WERI-Rb-1 (cell line): ENCODE measurements at regions not wholly inside any gene's neighbourhood (a gene's known extent, or its start where the extent isn't known, plus 50 kb on each side); places are given as distances from the start of the nearest gene placed in this dataset.

Experiments
- DNase-seq: peaks from one replicate; pipeline ENCODE4 v3.0.0-alpha.2; 2020
- H3K27ac ChIP-seq: fragments of 250-450 bp; sonication (Bioruptor Pico); 2 replicates; pipeline ENCODE4 v1.5.1; 2020; ENCODE audit warnings: mild to moderate bottlenecking, moderate library complexity
- H3K27me3 ChIP-seq: fragments of 250-450 bp; sonication (Bioruptor Pico); 2 replicates; pipeline ENCODE4 v1.5.1; 2021; ENCODE audit warnings: mild to moderate bottlenecking, low read depth, moderate library complexity; ENCODE audit not compliant: insufficient read depth, severe bottlenecking
- H3K36me3 ChIP-seq: fragments of 250-450 bp; sonication (Bioruptor Pico); 2 replicates; pipeline ENCODE4 v1.5.1; 2020; ENCODE audit warnings: mild to moderate bottlenecking, moderate library complexity
- H3K4me3 ChIP-seq: 2 replicates; pipeline ENCODE4 v1.5.1; 2011; ENCODE audit warnings: low read depth, mild to moderate bottlenecking, control low read depth, low read length
- H3K9me3 ChIP-seq: fragments of 250-450 bp; sonication (Bioruptor Pico); 2 replicates; pipeline ENCODE4 v1.5.1; 2021; ENCODE audit warnings: mild to moderate bottlenecking, moderate library complexity; ENCODE audit not compliant: severe bottlenecking
- CTCF ChIP-seq: IDR thresholded peaks from 2 replicates; pipeline ENCODE4 v1.5.1; 2011; ENCODE audit warnings: low read depth, mild to moderate bottlenecking, control low read depth, inconsistent platforms, low read length

- no peak overlapping the region for H3K4me3 ChIP-seq
- DNase-seq = no peak
- no peak for TF ChIP-seq CTCF
- H3K9me3 ChIP-seq = no peaks in the 10 kb centered on the region
- H3K27me3 ChIP-seq = peaks cover 44% of the 10 kb centered on the region
- H3K27ac ChIP-seq = no peak overlapping the region
- no peaks in the 10 kb centered on the region for H3K36me3 ChIP-seq
Observed at GRCh38 chr15:97736748-97737147, 223.8 kb upstream of the ARRDC4 start.

GRCh38 chr15:97745481-97746071 is 214.9 kb upstream of the ARRDC4 start:
- DNase-seq = peak; percentile 41
- H3K27ac ChIP-seq = no peak overlapping the region
- H3K27me3 ChIP-seq = peaks cover 46% of the 10 kb centered on the region
- TF ChIP-seq CTCF = peak; percentile 62
- H3K9me3 ChIP-seq = no peaks in the 10 kb centered on the region
- no peak overlapping the region for H3K4me3 ChIP-seq
- no peaks in the 10 kb centered on the region for H3K36me3 ChIP-seq

GRCh38 chr15:97747342-97747741 is 213.2 kb upstream of the ARRDC4 start:
- H3K27me3 ChIP-seq = peaks cover 61% of the 10 kb centered on the region
- DNase-seq = no peak
- no peak overlapping the region for H3K27ac ChIP-seq
- no peak overlapping the region for H3K4me3 ChIP-seq
- TF ChIP-seq CTCF = no peak
- no peaks in the 10 kb centered on the region for H3K36me3 ChIP-seq
- no peaks in the 10 kb centered on the region for H3K9me3 ChIP-seq

GRCh38 chr15:97748576-97748975 is 211.9 kb upstream of the ARRDC4 start:
- peaks cover 69% of the 10 kb centered on the region for H3K27me3 ChIP-seq
- TF ChIP-seq CTCF = no peak
- no peaks in the 10 kb centered on the region for H3K36me3 ChIP-seq
- no peak overlapping the region for H3K4me3 ChIP-seq
- no peak overlapping the region for H3K27ac ChIP-seq
- DNase-seq = no peak
- no peaks in the 10 kb centered on the region for H3K9me3 ChIP-seq

- no peak for TF ChIP-seq CTCF
- Histone ChIP-seq H3K9me3 (no peaks in the 10 kb centered on the region), H3K36me3 (no peaks in the 10 kb centered on the region), H3K4me3 (no peak overlapping the region), H3K27me3 (peaks cover 72% of the 10 kb centered on the region), H3K27ac (no peak overlapping the region)
- no peak for DNase-seq
Observed at GRCh38 chr15:97750060-97750459, 210.4 kb upstream of the ARRDC4 start.

- Histone ChIP-seq H3K27ac (no peak overlapping the region), H3K36me3 (no peaks in the 10 kb centered on the region), H3K4me3 (no peak overlapping the region), H3K9me3 (no peaks in the 10 kb centered on the region), H3K27me3 (peaks cover 68% of the 10 kb centered on the region)
- no peak for TF ChIP-seq CTCF
- DNase-seq = no peak
Observed at GRCh38 chr15:97755726-97756125, 204.8 kb upstream of the ARRDC4 start.
